B cell (primary cell): ENCODE measurements at regions not wholly inside any gene's neighbourhood (a gene's known extent, or its start where the extent isn't known, plus 50 kb on each side); places are given as distances from the start of the nearest gene placed in this dataset.

ENCODE experiments used
- EZH2 ChIP-seq: IDR thresholded peaks from 2 replicates; pipeline ENCODE4 v1.6.1; 2012; ENCODE audit warnings: borderline replicate concordance, low read depth, mild to moderate bottlenecking, moderate library complexity, low read length; ENCODE audit not compliant: insufficient read depth, poor library complexity, severe bottlenecking
- TF ChIP-seq, protein P1 (sequence below): fragments of 200-600 bp; IDR thresholded peaks from one replicate; pipeline ENCODE4 v1.8.0; 2022; ENCODE audit warnings: antibody characterized with exemption, mild to moderate bottlenecking

- TF ChIP-seq, protein P1, sequence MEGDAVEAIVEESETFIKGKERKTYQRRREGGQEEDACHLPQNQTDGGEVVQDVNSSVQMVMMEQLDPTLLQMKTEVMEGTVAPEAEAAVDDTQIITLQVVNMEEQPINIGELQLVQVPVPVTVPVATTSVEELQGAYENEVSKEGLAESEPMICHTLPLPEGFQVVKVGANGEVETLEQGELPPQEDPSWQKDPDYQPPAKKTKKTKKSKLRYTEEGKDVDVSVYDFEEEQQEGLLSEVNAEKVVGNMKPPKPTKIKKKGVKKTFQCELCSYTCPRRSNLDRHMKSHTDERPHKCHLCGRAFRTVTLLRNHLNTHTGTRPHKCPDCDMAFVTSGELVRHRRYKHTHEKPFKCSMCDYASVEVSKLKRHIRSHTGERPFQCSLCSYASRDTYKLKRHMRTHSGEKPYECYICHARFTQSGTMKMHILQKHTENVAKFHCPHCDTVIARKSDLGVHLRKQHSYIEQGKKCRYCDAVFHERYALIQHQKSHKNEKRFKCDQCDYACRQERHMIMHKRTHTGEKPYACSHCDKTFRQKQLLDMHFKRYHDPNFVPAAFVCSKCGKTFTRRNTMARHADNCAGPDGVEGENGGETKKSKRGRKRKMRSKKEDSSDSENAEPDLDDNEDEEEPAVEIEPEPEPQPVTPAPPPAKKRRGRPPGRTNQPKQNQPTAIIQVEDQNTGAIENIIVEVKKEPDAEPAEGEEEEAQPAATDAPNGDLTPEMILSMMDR, result no peak
- no peak for TF ChIP-seq EZH2
These were observed 1461.7 kb upstream of the ALCAM start for GRCh38 chr3:103904991-103905390.
